Astrocyte (in vitro differentiated cells and primary cell): ENCODE measurements at regions not wholly inside any gene's neighbourhood (a gene's known extent, or its start where the extent isn't known, plus 50 kb on each side); places are given as distances from the start of the nearest gene placed in this dataset.

Experiments used
- DNase-seq: peaks from one replicate; pipeline ENCODE4 v3.0.0-alpha.2; 2010; ENCODE audit warnings: low read depth
- FAIRE-seq: peaks from 2 replicates; lab custom pipeline; 2011; peaks lifted over from hg19 to GRCh38; lab: Jason Lieb, UNC
- H2AFZ ChIP-seq: 2 replicates; pipeline ENCODE4 v1.6.0; 2012; ENCODE audit warnings: low read depth, low read length, inconsistent platforms
- H3K27ac ChIP-seq: 2 replicates; pipeline ENCODE4 v1.5.1; 2011; ENCODE audit warnings: low read depth, low read length, inconsistent platforms
- H3K27me3 ChIP-seq: 2 replicates; pipeline ENCODE4 v1.6.0; 2011; ENCODE audit warnings: low read length, inconsistent platforms; ENCODE audit not compliant: insufficient read depth
- H3K36me3 ChIP-seq: 2 replicates; pipeline ENCODE4 v1.5.1; 2011; ENCODE audit warnings: low read length, inconsistent platforms; ENCODE audit not compliant: insufficient read depth
- H3K4me1 ChIP-seq: 2 replicates; pipeline ENCODE4 v1.5.1; 2011; ENCODE audit warnings: low read length, inconsistent platforms; ENCODE audit not compliant: insufficient read depth
- H3K4me2 ChIP-seq: 2 replicates; pipeline ENCODE4 v1.6.0; 2012; ENCODE audit warnings: low read length, inconsistent platforms
- H3K4me3 ChIP-seq: 2 replicates; pipeline ENCODE4 v1.5.1; 2011; ENCODE audit warnings: low read depth, mild to moderate bottlenecking, low read length, inconsistent platforms; ENCODE audit not compliant: insufficient read depth
- H3K79me2 ChIP-seq: 2 replicates; pipeline ENCODE4 v1.6.0; 2012; ENCODE audit warnings: mild to moderate bottlenecking, low read length, inconsistent platforms; ENCODE audit not compliant: insufficient read depth
- H3K9ac ChIP-seq: 2 replicates; pipeline ENCODE4 v1.6.0; 2012; ENCODE audit warnings: mild to moderate bottlenecking, low read length, inconsistent platforms
- H3K9me3 ChIP-seq: 2 replicates; pipeline ENCODE4 v1.5.1; 2012; ENCODE audit warnings: low read depth, mild to moderate bottlenecking, low read length, inconsistent platforms; ENCODE audit not compliant: insufficient read depth
- H4K20me1 ChIP-seq: 2 replicates; pipeline ENCODE4 v1.6.0; 2012; ENCODE audit warnings: low read length, inconsistent platforms; ENCODE audit not compliant: insufficient read depth
- H3K27ac Mint-ChIP-seq: one replicate; pipeline ENCODE4 v1.8.0; 2021; ENCODE audit warnings: mild to moderate bottlenecking, mixed read lengths; ENCODE audit not compliant: unreplicated experiment
- H3K27me3 Mint-ChIP-seq: one replicate; pipeline ENCODE4 v1.8.0; 2021; ENCODE audit warnings: low read depth, mixed read lengths; ENCODE audit not compliant: unreplicated experiment
- H3K36me3 Mint-ChIP-seq: one replicate; pipeline ENCODE4 v1.8.0; 2021; ENCODE audit warnings: low read depth, mixed read lengths; ENCODE audit not compliant: unreplicated experiment
- H3K4me1 Mint-ChIP-seq: one replicate; pipeline ENCODE4 v1.8.0; 2021; ENCODE audit warnings: low read depth, mixed read lengths; ENCODE audit not compliant: unreplicated experiment
- H3K4me3 Mint-ChIP-seq: one replicate; pipeline ENCODE4 v1.8.0; 2021; ENCODE audit warnings: mild to moderate bottlenecking, moderate library complexity, mixed read lengths; ENCODE audit not compliant: unreplicated experiment
- H3K9me3 Mint-ChIP-seq: one replicate; pipeline ENCODE4 v1.8.0; 2021; ENCODE audit warnings: mild to moderate bottlenecking, mixed read lengths; ENCODE audit not compliant: unreplicated experiment
- CTCF ChIP-seq: IDR thresholded peaks from 2 replicates; pipeline ENCODE4 v1.5.1; 2011; ENCODE audit warnings: low read depth, mild to moderate bottlenecking, inconsistent platforms, low read length, moderate library complexity; ENCODE audit not compliant: insufficient read depth
- EZH2 ChIP-seq: IDR thresholded peaks from 2 replicates; pipeline ENCODE4 v1.6.1; 2012; ENCODE audit warnings: mild to moderate bottlenecking, low read length, inconsistent platforms; ENCODE audit not compliant: insufficient read depth

GRCh38 chr4:139606579-139607501, 50.8 kb upstream of the SETD7 start:
- Mint-ChIP-seq H3K9me3 (no peaks in the 10 kb centered on the region), H3K27me3 (peaks cover 6% of the 10 kb centered on the region), H3K4me3 (peak overlapping the region; percentile 51), H3K27ac (no peak overlapping the region), H3K4me1 (peaks cover 22% of the 10 kb centered on the region), H3K36me3 (no peaks in the 10 kb centered on the region)
- no peak for TF ChIP-seq CTCF
- no peak for TF ChIP-seq EZH2
- H3K4me3 ChIP-seq: no peak overlapping the region
- H3K79me2 ChIP-seq: no peaks in the 10 kb centered on the region
- H3K27me3 ChIP-seq: peaks cover 5% of the 10 kb centered on the region
- DNase-seq (peak; percentile 25), FAIRE-seq (peak; percentile 70)
- H3K4me2 ChIP-seq: peak overlapping the region; percentile 42
- no peaks in the 10 kb centered on the region for H4K20me1 ChIP-seq
- no peak overlapping the region for H3K9ac ChIP-seq
- H2AFZ ChIP-seq: no peak overlapping the region
- no peak overlapping the region for H3K27ac ChIP-seq
- H3K36me3 ChIP-seq: no peaks in the 10 kb centered on the region
- H3K4me1 ChIP-seq: peaks cover 11% of the 10 kb centered on the region
- no peaks in the 10 kb centered on the region for H3K9me3 ChIP-seq

- H3K27ac ChIP-seq: no peak overlapping the region
- no peak overlapping the region for H3K4me3 ChIP-seq
- Mint-ChIP-seq H3K9me3 (no peaks in the 10 kb centered on the region), H3K27ac (no peak overlapping the region), H3K4me1 (peaks cover 22% of the 10 kb centered on the region), H3K4me3 (no peak overlapping the region), H3K36me3 (no peaks in the 10 kb centered on the region), H3K27me3 (peaks cover 6% of the 10 kb centered on the region)
- H3K36me3 ChIP-seq: no peaks in the 10 kb centered on the region
- no peak overlapping the region for H3K9ac ChIP-seq
- H3K79me2 ChIP-seq: no peaks in the 10 kb centered on the region
- no peak for DNase-seq
- no peak overlapping the region for H2AFZ ChIP-seq
- H3K4me2 ChIP-seq: no peak overlapping the region
- TF ChIP-seq EZH2: no peak
- TF ChIP-seq CTCF: no peak
- H4K20me1 ChIP-seq: no peaks in the 10 kb centered on the region
- no peaks in the 10 kb centered on the region for H3K9me3 ChIP-seq
- H3K4me1 ChIP-seq: peaks cover 11% of the 10 kb centered on the region
- peaks cover 5% of the 10 kb centered on the region for H3K27me3 ChIP-seq
- FAIRE-seq: no peak
Measured at GRCh38 chr4:139606103-139606502, 50.1 kb upstream of the SETD7 start.
